OCI-LY3 (cell line): ENCODE measurements at regions not wholly inside any gene's neighbourhood (a gene's known extent, or its start where the extent isn't known, plus 50 kb on each side); places are given as distances from the start of the nearest gene placed in this dataset.

Source experiments
- CTCF ChIP-seq: fragments of 200-600, 300-600 bp; sonication (generic); IDR thresholded peaks from 2 replicates; pipeline ENCODE4 v1.5.1; 2014; ENCODE audit warnings: antibody characterized with exemption, low read length, low read depth
- EZH2phosphoT487 ChIP-seq: fragments of 200-600 bp; shearing (Covaris generic); IDR thresholded peaks from 2 replicates; pipeline ENCODE4 v1.6.1; 2018; ENCODE audit warnings: antibody characterized with exemption, mixed run types, low read depth

- TF ChIP-seq CTCF: no peak
- no peak for TF ChIP-seq EZH2phosphoT487
Measured at GRCh38 chrX:116873671-116874070, 410.9 kb upstream of the CT83 start.
